WTC11 (cell line): ENCODE measurements at regions not wholly inside any gene's neighbourhood (a gene's known extent, or its start where the extent isn't known, plus 50 kb on each side); places are given as distances from the start of the nearest gene placed in this dataset.

Experiments used
- ATAC-seq: fragments of 200-7000 bp; cut with Tn5 transposase; 2 replicates; pipeline ENCODE4 v1.10.0; 2021; ENCODE audit warnings: mild to moderate bottlenecking, moderate library complexity
- CTCF ChIA-PET: fragments of 300-600 bp; sonication (Branson Sonifier 250); formaldehyde crosslinking; loops from one replicate; lab custom pipeline; 2021; ENCODE audit warnings: antibody characterized with exemption; lab: Charles Lee
- POLR2A ChIA-PET: fragments of 350-600 bp; sonication (Branson Sonifier 250); formaldehyde crosslinking; loops from one replicate; lab custom pipeline; 2021; ENCODE audit warnings: antibody characterized with exemption; lab: Charles Lee
- DNase-seq: peaks from one replicate; pipeline ENCODE4 v3.0.0; 2021; ENCODE audit warnings: low spot score
- H3K27ac Mint-ChIP-seq: 2 replicates; pipeline ENCODE4 v1.8.0; 2021; ENCODE audit warnings: mixed read lengths
- H3K27me3 Mint-ChIP-seq: 2 replicates; pipeline ENCODE4 v1.8.0; 2021; ENCODE audit warnings: low read depth, mild to moderate bottlenecking, moderate library complexity, mixed read lengths
- H3K36me3 Mint-ChIP-seq: 2 replicates; pipeline ENCODE4 v1.8.0; 2021; ENCODE audit warnings: mixed read lengths
- H3K4me1 Mint-ChIP-seq: 2 replicates; pipeline ENCODE4 v1.8.0; 2022; ENCODE audit warnings: mixed read lengths
- H3K4me3 Mint-ChIP-seq: 2 replicates; pipeline ENCODE4 v1.8.0; 2021; ENCODE audit warnings: mild to moderate bottlenecking, moderate library complexity, mixed read lengths
- H3K9me3 Mint-ChIP-seq: 2 replicates; pipeline ENCODE4 v1.8.0; 2021; ENCODE audit warnings: mixed read lengths
- AR ChIP-seq: fragments of 250-450 bp; sonication (Bioruptor Pico); IDR thresholded peaks from 2 replicates; pipeline ENCODE4 v1.9.0; 2021; ENCODE audit warnings: mild to moderate bottlenecking
- ATF2 ChIP-seq: sonication (generic); formaldehyde crosslinking; IDR thresholded peaks from 2 replicates; pipeline ENCODE4 v1.8.1; 2022; ENCODE audit warnings: low read depth, missing genetic modification reagents, borderline replicate concordance
- CREB1 ChIP-seq: sonication (generic); formaldehyde crosslinking; IDR thresholded peaks from 2 replicates; pipeline ENCODE4 v1.8.0; 2023; ENCODE audit warnings: mild to moderate bottlenecking, missing genetic modification reagents
- E2F1 ChIP-seq: sonication (generic); formaldehyde crosslinking; IDR thresholded peaks from 2 replicates; pipeline ENCODE4 v1.8.0; 2022; ENCODE audit warnings: mild to moderate bottlenecking, missing genetic modification reagents
- ELF4 ChIP-seq: sonication (generic); formaldehyde crosslinking; IDR thresholded peaks from 2 replicates; pipeline ENCODE4 v1.8.1; 2022; ENCODE audit warnings: low read depth, mild to moderate bottlenecking, moderate library complexity, missing genetic modification reagents
- EMX1 ChIP-seq: fragments of 250-450 bp; sonication (Bioruptor Pico); IDR thresholded peaks from 2 replicates; pipeline ENCODE4 v1.8.0; 2021; ENCODE audit warnings: mild to moderate bottlenecking
- FOXP1 ChIP-seq: sonication (generic); formaldehyde crosslinking; IDR thresholded peaks from 2 replicates; pipeline ENCODE4 v1.8.0; 2022; ENCODE audit warnings: missing genetic modification reagents, mild to moderate bottlenecking, moderate library complexity, borderline replicate concordance
- JAZF1 ChIP-seq: fragments of 250-450 bp; sonication (Bioruptor Pico); IDR thresholded peaks from 2 replicates; pipeline ENCODE4 v1.9.0; 2021; ENCODE audit warnings: moderate library complexity, mild to moderate bottlenecking, inconsistent platforms
- KAT7 ChIP-seq: sonication (generic); formaldehyde crosslinking; IDR thresholded peaks from 2 replicates; pipeline ENCODE4 v1.8.1; 2023; ENCODE audit warnings: missing genetic modification reagents, mild to moderate bottlenecking, borderline replicate concordance
- MAX ChIP-seq: sonication (generic); formaldehyde crosslinking; IDR thresholded peaks from 2 replicates; pipeline ENCODE4 v1.8.0; 2022; ENCODE audit warnings: mild to moderate bottlenecking, missing genetic modification reagents
- MLX ChIP-seq: sonication (generic); formaldehyde crosslinking; IDR thresholded peaks from 2 replicates; pipeline ENCODE4 v1.8.1; 2023; ENCODE audit warnings: mild to moderate bottlenecking, missing genetic modification reagents, moderate library complexity
- MXD4 ChIP-seq: fragments of 250-450 bp; sonication (Bioruptor Pico); IDR thresholded peaks from 2 replicates; pipeline ENCODE4 v1.8.0; 2021; ENCODE audit warnings: mild to moderate bottlenecking, moderate library complexity, borderline replicate concordance
- NFATC4 ChIP-seq: fragments of 250-450 bp; sonication (Bioruptor Pico); IDR thresholded peaks from 2 replicates; pipeline ENCODE4 v1.9.0; 2021; ENCODE audit warnings: mild to moderate bottlenecking
- NFE2L1 ChIP-seq: sonication (generic); formaldehyde crosslinking; IDR thresholded peaks from 2 replicates; pipeline ENCODE4 v1.8.1; 2023; ENCODE audit warnings: missing genetic modification reagents
- TCF7 ChIP-seq: sonication (generic); formaldehyde crosslinking; IDR thresholded peaks from 2 replicates; pipeline ENCODE4 v1.8.0; 2022; ENCODE audit warnings: mild to moderate bottlenecking, low read depth, missing genetic modification reagents, moderate library complexity
- TEAD4 ChIP-seq: sonication (generic); formaldehyde crosslinking; IDR thresholded peaks from 2 replicates; pipeline ENCODE4 v1.8.0; 2022; ENCODE audit warnings: mild to moderate bottlenecking, missing genetic modification reagents
- USF1 ChIP-seq: sonication (generic); formaldehyde crosslinking; IDR thresholded peaks from 2 replicates; pipeline ENCODE4 v1.8.0; 2022; ENCODE audit warnings: mild to moderate bottlenecking, missing genetic modification reagents
- ZNF121 ChIP-seq: sonication (generic); formaldehyde crosslinking; IDR thresholded peaks from 2 replicates; pipeline ENCODE4 v1.8.0; 2023; ENCODE audit warnings: missing genetic modification reagents
- ZNF138 ChIP-seq: sonication (generic); formaldehyde crosslinking; conservative IDR thresholded peaks from 2 replicates; pipeline ENCODE4 v1.8.1; 2022; ENCODE audit warnings: mild to moderate bottlenecking, moderate library complexity, missing genetic modification reagents
- ZNF232 ChIP-seq: sonication (generic); formaldehyde crosslinking; IDR thresholded peaks from 2 replicates; pipeline ENCODE4 v1.8.0; 2022; ENCODE audit warnings: mild to moderate bottlenecking, missing genetic modification reagents
- ZNF281 ChIP-seq: sonication (generic); formaldehyde crosslinking; IDR thresholded peaks from 2 replicates; pipeline ENCODE4 v1.8.0; 2023; ENCODE audit warnings: mild to moderate bottlenecking, missing genetic modification reagents

GRCh38 chr1:199956005-199956404 lies 71.5 kb upstream of the NR5A2 start (continued):
- no peak for TF ChIP-seq USF1 (CRISPR knock-in tag)

- TF ChIP-seq FOXP1 (CRISPR knock-in tag) (no peak), ZNF138 (CRISPR knock-in tag) (no peak), TEAD4 (CRISPR knock-in tag) (no peak), ZNF232 (CRISPR knock-in tag) (no peak), JAZF1 (CRISPR knock-in tag) (no peak), KAT7 (CRISPR knock-in tag) (no peak), AR (no peak), NFE2L1 (CRISPR knock-in tag) (no peak), ZNF121 (CRISPR knock-in tag) (no peak), NFATC4 (CRISPR knock-in tag) (no peak), MXD4 (no peak), MAX (no peak), ELF4 (CRISPR knock-in tag) (no peak), ATF2 (CRISPR knock-in tag) (no peak), MLX (CRISPR knock-in tag) (no peak), TCF7 (CRISPR knock-in tag) (no peak), EMX1 (CRISPR knock-in tag) (no peak), CREB1 (CRISPR knock-in tag) (no peak), ZNF281 (CRISPR knock-in tag) (no peak), E2F1 (no peak)
- Mint-ChIP-seq H3K36me3 (no peaks in the 10 kb centered on the region), H3K27me3 (no peaks in the 10 kb centered on the region), H3K9me3 (no peaks in the 10 kb centered on the region), H3K4me3 (no peak overlapping the region), H3K4me1 (peaks cover 21% of the 10 kb centered on the region), H3K27ac (no peak overlapping the region)
- no peak for DNase-seq
- ChIA-PET POLR2A (no interaction called here), CTCF (no interaction called here)
- ATAC-seq, result no peak
These were observed 68.3 kb upstream of the NR5A2 start for GRCh38 chr1:199959033-199959774.
